ENCODE measurements at regions not wholly inside any gene's neighbourhood (a gene's known extent, or its start where the extent isn't known, plus 50 kb on each side); places are given as distances from the start of the nearest gene placed in this dataset.

- TF ChIP-seq ETV6 (IDR thresholded peaks at IDR 0.05; ENCODE audit: borderline replicate concordance in 1 of 2, low read depth in 2 of 2, low read length in 1 of 2) (no peak), ETV6 (CRISPR knock-in tag; IDR thresholded peaks at IDR 0.05; ENCODE audit: borderline replicate concordance) (no peak), BACH1 (tag; IDR thresholded peaks at IDR 0.05) (no peak; the same call in 1 of the 2 replicates), MECOM (CRISPR knock-in tag; IDR thresholded peaks at IDR 0.05) (no peak), NRF1 (conservative IDR thresholded peaks at IDR 0.05 in 1 of 2, IDR thresholded peaks at IDR 0.05 in 1 of 2) (peak; percentile 34 to 59; a peak in 3 of 4 replicates), ZHX1 (conservative IDR thresholded peaks at IDR 0.05; ENCODE audit: low read length) (no peak), KLF16 (IDR thresholded peaks at IDR 0.05) (no peak), PKNOX1 (IDR thresholded peaks at IDR 0.05) (peak; percentile 24; the same call in 1 of the 2 replicates), DLX4 (CRISPR knock-in tag; IDR thresholded peaks at IDR 0.05) (no peak), ZNF239 (CRISPR knock-in tag; IDR thresholded peaks at IDR 0.05) (no peak), MTA3 (IDR thresholded peaks at IDR 0.05; ENCODE audit: borderline replicate concordance) (no peak), EP300 (IDR thresholded peaks at IDR 0.05; ENCODE audit: low read length) (no peak; the same call in 1 of the 2 replicates), HDAC2 (IDR thresholded peaks at IDR 0.05) (no peak), USF2 (CRISPR knock-in tag; IDR thresholded peaks at IDR 0.05) (peak; percentile 42; the same call in 1 of the 2 replicates), GABPB1 (CRISPR knock-in tag; IDR thresholded peaks at IDR 0.05) (no peak), SAFB2 (IDR thresholded peaks at IDR 0.05; ENCODE audit: borderline replicate concordance, low read depth, low read length, severe bottlenecking) (no peak), RFX1 (IDR thresholded peaks at IDR 0.05) (no peak), SP1 (CRISPR knock-in tag; IDR thresholded peaks at IDR 0.05) (0 out of 2 replicates have a peak, but pooled peaks have one; percentile 7), NCOA1 (IDR thresholded peaks at IDR 0.05; ENCODE audit: low read depth) (0 out of 2 replicates have a peak, but pooled peaks have one; percentile 10), ZNF707 (CRISPR knock-in tag; conservative IDR thresholded peaks at IDR 0.05) (no peak), MEF2A (IDR thresholded peaks at IDR 0.05; ENCODE audit: control insufficient read depth, low read depth, low read length) (no peak), ZNF639 (CRISPR knock-in tag; conservative IDR thresholded peaks at IDR 0.05 in 1 of 2, IDR thresholded peaks at IDR 0.05 in 1 of 2) (peak in 1 of 2 experiments; percentile 41; a peak in 1 of 4 replicates), ELK1 (CRISPR knock-in tag; IDR thresholded peaks at IDR 0.05) (no peak)
These were observed 83.1 kb downstream of the MRPL14 start (continued) for GRCh38 chr6:44044154-44044539.

Data from K562 (cell line).